ENCODE measurements at regions not wholly inside any gene's neighbourhood (a gene's known extent, or its start where the extent isn't known, plus 50 kb on each side); places are given as distances from the start of the nearest gene placed in this dataset.

DNA sequence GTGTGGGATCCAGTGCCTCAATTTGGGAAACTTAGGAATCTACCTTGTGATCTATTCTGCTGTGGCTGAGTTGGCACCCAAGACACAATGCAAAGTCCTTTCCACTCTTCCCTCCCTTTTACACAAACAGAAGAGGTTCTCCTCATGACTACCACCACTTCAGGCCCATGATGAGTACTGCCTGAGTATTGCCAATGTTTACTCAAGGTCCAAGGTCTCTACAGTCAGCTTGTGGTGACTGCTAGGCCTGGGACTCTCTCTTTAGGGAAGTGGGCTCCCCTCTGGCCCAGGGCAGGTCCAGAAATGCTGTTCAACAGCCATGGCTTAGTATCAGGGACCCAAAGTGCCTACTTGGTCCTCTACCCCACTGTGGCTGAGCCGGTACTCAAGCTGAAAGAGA is 56.8 kb upstream of the PEX5L start:
- no peak for TF ChIP-seq EZH2 (IDR thresholded peaks at IDR 0.05; ENCODE audit: borderline replicate concordance, insufficient read depth, low read length, poor library complexity, severe bottlenecking)
- TF ChIP-seq EP300 (conservative IDR thresholded peaks at IDR 0.05; ENCODE audit: poor library complexity, severe bottlenecking) = no peak
- TF ChIP-seq SMC3 (conservative IDR thresholded peaks at IDR 0.05; ENCODE audit: poor library complexity) = no peak
- TF ChIP-seq, protein P1, sequence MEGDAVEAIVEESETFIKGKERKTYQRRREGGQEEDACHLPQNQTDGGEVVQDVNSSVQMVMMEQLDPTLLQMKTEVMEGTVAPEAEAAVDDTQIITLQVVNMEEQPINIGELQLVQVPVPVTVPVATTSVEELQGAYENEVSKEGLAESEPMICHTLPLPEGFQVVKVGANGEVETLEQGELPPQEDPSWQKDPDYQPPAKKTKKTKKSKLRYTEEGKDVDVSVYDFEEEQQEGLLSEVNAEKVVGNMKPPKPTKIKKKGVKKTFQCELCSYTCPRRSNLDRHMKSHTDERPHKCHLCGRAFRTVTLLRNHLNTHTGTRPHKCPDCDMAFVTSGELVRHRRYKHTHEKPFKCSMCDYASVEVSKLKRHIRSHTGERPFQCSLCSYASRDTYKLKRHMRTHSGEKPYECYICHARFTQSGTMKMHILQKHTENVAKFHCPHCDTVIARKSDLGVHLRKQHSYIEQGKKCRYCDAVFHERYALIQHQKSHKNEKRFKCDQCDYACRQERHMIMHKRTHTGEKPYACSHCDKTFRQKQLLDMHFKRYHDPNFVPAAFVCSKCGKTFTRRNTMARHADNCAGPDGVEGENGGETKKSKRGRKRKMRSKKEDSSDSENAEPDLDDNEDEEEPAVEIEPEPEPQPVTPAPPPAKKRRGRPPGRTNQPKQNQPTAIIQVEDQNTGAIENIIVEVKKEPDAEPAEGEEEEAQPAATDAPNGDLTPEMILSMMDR (IDR thresholded peaks at IDR 0.05; ENCODE audit: poor library complexity, severe bottlenecking) = no peak
- TF ChIP-seq, protein P2, sequence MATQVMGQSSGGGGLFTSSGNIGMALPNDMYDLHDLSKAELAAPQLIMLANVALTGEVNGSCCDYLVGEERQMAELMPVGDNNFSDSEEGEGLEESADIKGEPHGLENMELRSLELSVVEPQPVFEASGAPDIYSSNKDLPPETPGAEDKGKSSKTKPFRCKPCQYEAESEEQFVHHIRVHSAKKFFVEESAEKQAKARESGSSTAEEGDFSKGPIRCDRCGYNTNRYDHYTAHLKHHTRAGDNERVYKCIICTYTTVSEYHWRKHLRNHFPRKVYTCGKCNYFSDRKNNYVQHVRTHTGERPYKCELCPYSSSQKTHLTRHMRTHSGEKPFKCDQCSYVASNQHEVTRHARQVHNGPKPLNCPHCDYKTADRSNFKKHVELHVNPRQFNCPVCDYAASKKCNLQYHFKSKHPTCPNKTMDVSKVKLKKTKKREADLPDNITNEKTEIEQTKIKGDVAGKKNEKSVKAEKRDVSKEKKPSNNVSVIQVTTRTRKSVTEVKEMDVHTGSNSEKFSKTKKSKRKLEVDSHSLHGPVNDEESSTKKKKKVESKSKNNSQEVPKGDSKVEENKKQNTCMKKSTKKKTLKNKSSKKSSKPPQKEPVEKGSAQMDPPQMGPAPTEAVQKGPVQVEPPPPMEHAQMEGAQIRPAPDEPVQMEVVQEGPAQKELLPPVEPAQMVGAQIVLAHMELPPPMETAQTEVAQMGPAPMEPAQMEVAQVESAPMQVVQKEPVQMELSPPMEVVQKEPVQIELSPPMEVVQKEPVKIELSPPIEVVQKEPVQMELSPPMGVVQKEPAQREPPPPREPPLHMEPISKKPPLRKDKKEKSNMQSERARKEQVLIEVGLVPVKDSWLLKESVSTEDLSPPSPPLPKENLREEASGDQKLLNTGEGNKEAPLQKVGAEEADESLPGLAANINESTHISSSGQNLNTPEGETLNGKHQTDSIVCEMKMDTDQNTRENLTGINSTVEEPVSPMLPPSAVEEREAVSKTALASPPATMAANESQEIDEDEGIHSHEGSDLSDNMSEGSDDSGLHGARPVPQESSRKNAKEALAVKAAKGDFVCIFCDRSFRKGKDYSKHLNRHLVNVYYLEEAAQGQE (IDR thresholded peaks at IDR 0.05; ENCODE audit: borderline replicate concordance) = no peak
- TF ChIP-seq POLR2AphosphoS5 (IDR thresholded peaks at IDR 0.05) = no peak
- TF ChIP-seq TAF1 (IDR thresholded peaks at IDR 0.05; ENCODE audit: low read depth) = no peak
